ENCODE measurements at regions not wholly inside any gene's neighbourhood (a gene's known extent, or its start where the extent isn't known, plus 50 kb on each side); places are given as distances from the start of the nearest gene placed in this dataset.
"Not testable (repeated sequence)": the region's sequence is repeated elsewhere in the genome, so short reads cannot be mapped to it uniquely, and the experiment has no call there.

DNA sequence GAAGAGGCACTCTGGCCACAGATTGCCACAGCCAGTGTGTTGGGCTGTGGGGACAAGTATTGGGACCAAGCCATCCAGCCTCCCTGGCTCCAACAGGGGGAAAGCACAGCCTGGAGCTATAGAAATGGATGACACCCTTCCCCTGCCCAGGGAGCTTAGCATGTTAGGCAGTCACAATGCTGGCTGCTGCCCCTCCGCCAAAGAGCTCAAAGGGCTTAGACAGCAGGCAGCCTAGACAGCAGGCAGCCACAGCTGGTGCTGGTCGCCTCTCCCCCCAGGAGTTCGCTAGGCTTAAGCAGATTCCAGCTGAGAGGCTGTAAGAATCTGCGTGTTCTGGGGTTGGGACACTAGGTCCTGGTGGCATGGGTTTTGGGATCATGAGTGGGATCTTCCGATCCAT is 94.5 kb upstream of the MXRA5 start:
- DNase-seq (ENCODE audit: low spot score): no peak

DNA sequence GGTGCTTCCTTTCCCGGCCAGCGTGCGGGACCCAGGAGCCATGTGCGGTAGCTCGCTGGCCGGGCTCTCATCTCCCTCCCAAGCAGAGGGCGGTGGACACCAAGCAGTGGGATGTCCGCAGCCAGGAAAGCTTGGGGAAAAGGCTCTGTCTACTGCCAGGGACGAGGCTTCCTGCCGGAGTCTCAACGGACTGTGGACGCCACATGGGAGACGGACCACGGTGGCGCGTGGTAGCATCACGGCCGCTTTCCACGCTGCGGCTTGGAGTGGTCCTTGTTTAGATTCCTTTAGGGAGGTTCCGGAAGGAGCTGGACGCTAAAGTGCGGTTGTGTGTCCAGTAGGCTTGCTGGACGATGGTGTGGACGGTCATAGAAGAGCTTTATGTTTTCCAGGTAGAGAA is 89.5 kb upstream of the MXRA5 start:
- not testable (repeated sequence) for DNase-seq (ENCODE audit: low spot score)

GRCh38 chrX:3435057-3435456 is 88.6 kb upstream of the MXRA5 start:
- DNase-seq (ENCODE audit: low spot score): no peak

DNA sequence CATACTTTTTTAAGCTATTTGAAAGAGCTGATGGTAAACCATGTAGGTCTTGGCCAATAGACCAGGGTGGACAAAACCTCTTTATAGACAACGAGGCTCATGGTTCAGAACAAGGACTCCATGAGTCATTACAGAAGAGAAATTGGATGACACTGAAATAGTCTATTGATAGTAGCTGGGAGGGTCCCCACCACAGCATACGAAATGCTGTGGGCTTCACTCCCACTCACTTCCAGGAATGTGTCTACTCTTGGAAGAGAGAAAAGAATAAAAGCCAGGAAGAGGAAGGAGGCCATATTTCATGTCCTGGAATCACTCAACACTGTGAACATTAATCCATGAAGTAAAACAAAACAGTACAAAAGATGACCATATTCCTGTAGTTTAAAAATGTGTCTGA is 82.3 kb upstream of the MXRA5 start:
- DNase-seq (ENCODE audit: low spot score): no peak

DNA sequence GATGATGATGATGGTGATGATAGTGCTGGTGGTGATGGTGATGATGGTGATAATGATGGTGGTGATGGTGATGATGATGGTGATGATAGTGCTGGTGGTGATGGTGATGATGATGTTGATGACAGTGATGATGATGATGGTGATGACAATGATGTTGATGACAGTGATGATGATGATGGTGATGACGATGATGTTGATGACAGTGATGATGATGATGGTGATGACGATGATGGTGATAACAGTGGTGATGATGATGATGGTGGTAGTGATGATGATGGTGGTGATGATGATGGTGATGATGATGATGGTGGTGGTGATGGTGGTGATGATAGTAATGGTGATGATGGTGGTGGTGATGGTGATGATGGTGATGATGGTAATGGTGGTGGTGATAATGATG is 80.1 kb upstream of the MXRA5 start:
- DNase-seq (ENCODE audit: low spot score): no peak

- no peak for DNase-seq (ENCODE audit: low spot score)
Measured at GRCh38 chrX:3425031-3425430, 78.6 kb upstream of the MXRA5 start.

DNA sequence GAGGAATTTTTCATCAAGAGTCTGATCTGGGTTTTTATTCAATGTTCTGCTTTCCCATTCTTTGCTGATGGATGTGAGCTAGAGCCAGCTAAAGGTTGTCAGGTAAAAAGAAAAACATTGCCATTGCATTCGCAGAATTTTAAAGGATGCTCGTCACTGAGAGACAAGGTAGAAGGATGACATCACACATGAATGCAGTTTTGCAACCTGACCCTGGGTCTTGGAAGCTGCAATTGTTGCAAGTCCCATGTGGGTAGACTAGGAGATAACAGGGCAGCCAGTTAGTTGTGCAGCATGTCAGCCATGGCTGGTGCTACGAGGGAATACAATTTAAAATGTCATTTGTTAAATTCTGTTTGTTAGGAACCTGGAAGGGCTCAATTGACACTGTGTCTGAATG is 73.9 kb upstream of the MXRA5 start:
- DNase-seq (ENCODE audit: low spot score): no peak

DNA sequence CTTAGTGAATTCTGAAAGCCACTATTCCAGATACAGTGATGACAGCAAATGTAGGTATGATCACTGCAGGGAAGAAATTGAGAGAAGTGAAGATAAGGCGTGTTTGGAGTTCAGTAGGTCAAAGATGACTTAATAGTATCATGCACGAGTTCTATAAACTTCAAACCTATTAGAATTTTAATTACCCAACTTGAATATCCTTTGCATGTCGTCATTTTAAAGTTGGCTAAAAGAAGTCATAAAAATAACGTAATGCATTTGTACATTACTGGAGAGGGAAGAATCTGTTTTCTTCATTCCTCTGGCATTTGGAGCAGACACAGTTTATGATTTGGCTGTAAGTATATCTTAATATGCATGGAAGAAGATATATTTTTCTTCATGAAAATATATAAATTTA is 68.6 kb upstream of the MXRA5 start:
- no peak for DNase-seq (ENCODE audit: low spot score)

DNA sequence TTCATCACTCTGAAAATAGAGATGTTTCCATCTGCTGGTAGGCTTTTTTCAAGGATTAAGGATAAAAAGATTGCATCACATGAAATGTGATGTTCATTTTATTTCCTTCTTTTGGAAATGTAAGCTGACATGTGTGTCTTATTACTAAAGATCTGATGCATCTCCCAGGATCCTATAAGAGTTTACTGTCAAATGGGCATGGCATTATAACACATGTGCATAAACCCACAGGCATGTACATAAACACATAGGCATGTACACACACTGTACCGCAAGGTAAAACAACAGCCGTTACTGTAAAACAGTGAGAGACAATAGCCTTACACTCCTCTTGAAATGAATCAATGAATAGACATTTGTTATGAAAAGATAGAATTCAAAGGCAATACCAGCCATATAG is 65.2 kb upstream of the MXRA5 start:
- not testable (repeated sequence) for DNase-seq (ENCODE audit: low spot score)

- DNase-seq (ENCODE audit: low spot score): not testable (repeated sequence)
Measured at GRCh38 chrX:3409936-3410335, 63.5 kb upstream of the MXRA5 start.

- DNase-seq (ENCODE audit: low spot score): no peak
Measured at GRCh38 chrX:3407781-3408180, 61.3 kb upstream of the MXRA5 start.

DNA sequence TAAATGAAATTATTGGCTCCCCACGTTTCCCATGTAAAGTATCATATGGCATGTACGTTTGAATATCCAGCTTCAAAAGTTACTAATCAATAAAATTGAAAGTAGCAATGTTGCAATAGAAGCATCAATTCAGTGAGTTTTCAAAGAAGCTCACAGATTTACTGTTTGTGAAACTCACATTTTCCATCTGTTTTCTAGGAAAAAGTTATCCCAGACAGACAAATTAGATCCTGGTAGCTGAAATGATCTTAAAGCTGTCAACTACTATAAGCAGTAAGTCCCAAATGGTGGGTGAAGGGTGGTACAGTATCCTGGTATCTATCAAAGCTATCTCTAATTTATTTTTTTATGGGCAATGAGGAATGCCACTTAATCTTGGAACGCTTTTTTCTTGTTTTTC is 60.7 kb upstream of the MXRA5 start:
- DNase-seq (ENCODE audit: low spot score): no peak

DNA sequence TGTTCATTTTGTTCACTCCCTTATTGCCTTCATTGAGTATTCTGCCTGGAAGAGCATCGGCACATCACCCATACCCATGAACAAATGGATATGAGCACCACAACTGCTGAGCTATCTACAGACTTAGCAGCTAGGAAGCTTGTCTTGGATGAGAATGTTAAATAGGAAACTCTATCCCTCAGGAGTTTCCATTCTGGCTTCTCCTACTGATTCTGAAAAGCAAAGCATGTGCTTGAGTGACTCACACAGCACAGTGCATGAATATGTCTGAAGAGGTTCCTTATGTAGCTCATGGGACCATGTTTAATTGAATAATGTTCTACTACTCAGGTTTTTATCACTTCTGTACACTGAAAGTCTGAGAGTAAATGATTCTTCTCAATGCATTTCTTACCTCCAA is 57.3 kb upstream of the MXRA5 start:
- no peak for DNase-seq (ENCODE audit: low spot score)

All from hepatic stellate cell (primary cell).